RWPE1 (cell line): ENCODE measurements at regions not wholly inside any gene's neighbourhood (a gene's known extent, or its start where the extent isn't known, plus 50 kb on each side); places are given as distances from the start of the nearest gene placed in this dataset.
"Not testable (repeated sequence)": the region's sequence is repeated elsewhere in the genome, so short reads cannot be mapped to it uniquely, and the experiment has no call there.

Source experiments
- CTCF ChIA-PET: fragments of 350-600 bp; sonication (Branson Sonifier 250); formaldehyde crosslinking; extraction: SDS; loops from one replicate; lab custom pipeline; 2021; lab: Yijun Ruan, JAX
- POLR2A ChIA-PET: fragments of 400-600 bp; formaldehyde crosslinking; extraction: SDS; loops from one replicate; lab custom pipeline; 2020; ENCODE audit warnings: antibody characterized with exemption; ENCODE audit not compliant: low non-redundant PET; lab: Yijun Ruan, JAX
- DNase-seq: peaks from one replicate; pipeline ENCODE4 v3.0.0; 2012; ENCODE audit warnings: low spot score
- H3K27ac ChIP-seq: fragments of 450-650 bp; 2 replicates; pipeline ENCODE4 v1.5.1; 2017
- TF ChIP-seq, protein P1 (sequence below): fragments of 450-650 bp; conservative IDR thresholded peaks from 2 replicates; pipeline ENCODE4 v1.5.1; 2017; ENCODE audit warnings: low read depth, mild to moderate bottlenecking

DNA sequence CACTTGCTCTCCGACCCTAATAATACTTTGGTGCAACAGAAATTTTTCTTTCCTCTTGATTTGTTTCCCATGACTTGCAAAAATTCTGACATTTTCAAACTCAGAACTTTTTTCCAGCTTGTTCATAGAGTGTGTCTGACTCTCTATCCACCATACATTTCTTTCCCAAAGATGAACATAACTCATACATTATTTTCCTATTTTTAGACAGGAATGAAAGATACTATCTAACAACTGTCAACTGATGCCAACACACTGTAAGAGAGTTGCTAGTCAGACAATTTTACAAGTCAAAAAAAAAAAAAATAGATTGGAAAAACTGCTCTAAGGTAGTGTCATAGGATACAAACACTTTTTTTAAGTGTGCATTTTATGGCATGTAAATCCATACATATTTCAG lies 1001.0 kb upstream of the WWC1 start:
- TF ChIP-seq, protein P1, sequence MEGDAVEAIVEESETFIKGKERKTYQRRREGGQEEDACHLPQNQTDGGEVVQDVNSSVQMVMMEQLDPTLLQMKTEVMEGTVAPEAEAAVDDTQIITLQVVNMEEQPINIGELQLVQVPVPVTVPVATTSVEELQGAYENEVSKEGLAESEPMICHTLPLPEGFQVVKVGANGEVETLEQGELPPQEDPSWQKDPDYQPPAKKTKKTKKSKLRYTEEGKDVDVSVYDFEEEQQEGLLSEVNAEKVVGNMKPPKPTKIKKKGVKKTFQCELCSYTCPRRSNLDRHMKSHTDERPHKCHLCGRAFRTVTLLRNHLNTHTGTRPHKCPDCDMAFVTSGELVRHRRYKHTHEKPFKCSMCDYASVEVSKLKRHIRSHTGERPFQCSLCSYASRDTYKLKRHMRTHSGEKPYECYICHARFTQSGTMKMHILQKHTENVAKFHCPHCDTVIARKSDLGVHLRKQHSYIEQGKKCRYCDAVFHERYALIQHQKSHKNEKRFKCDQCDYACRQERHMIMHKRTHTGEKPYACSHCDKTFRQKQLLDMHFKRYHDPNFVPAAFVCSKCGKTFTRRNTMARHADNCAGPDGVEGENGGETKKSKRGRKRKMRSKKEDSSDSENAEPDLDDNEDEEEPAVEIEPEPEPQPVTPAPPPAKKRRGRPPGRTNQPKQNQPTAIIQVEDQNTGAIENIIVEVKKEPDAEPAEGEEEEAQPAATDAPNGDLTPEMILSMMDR = no peak

DNA sequence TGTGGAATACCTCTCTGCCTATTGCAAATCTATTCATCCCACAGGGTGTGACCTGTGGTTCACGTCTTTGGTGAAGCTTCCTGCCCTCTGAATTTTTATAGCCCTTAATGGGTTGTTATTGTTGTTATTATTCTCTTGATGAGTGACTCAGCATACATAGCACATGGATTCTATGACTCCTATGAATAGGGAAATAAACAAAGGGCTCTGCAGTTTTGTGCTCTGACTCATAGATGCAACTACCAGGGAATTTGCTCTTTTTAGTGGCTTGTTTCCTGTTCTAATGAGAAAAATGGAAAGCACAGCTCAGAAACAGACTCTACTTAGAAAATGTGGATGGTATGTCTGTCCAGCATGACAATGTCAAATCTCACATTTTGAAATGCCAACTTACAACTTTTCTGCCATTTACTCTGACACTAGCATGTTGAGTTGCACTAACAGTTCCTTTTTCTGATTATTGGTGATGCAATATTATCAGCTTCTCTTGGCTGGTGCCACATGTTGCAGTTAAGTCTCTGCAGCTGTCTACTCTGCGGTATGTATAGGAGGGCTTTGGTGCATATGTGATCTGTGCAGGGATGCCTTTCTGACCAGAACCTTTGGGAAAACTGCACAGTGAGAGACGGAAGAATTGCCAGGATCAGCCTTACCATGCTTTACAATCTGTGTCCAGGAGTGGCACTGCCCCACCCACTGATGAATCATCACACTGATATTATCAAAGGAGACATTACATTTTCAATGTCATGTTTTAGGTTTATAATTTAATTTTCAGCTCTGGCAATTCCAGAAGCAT lies 996.4 kb upstream of the WWC1 start:
- TF ChIP-seq, protein P1 = no peak
- CTCF ChIA-PET = interaction anchor here (0.6 to 0.7 kb wide), 2 partner anchors 34 to 488 kb away, joined by 3 read pairs; no protein-coding TSS in a partner anchor
- POLR2A ChIA-PET = no interaction called here
- H3K27ac ChIP-seq = peak overlapping the region; percentile 58; the same call in 1 of the 2 replicates
- DNase-seq = peak; percentile 95

More for the DNA sequence above, 1001.0 kb upstream of the WWC1 start:
- POLR2A ChIA-PET = no interaction called here
- H3K27ac ChIP-seq = no peak overlapping the region
- DNase-seq = no peak
- CTCF ChIA-PET = no interaction called here

GRCh38 chr5:167295681-167296005 lies 995.8 kb upstream of the WWC1 start:
- no peak overlapping the region; the same call in 1 of the 2 replicates for H3K27ac ChIP-seq
- ChIA-PET CTCF (interaction anchor here (0.5 kb wide), 1 partner anchor 165 kb away, joined by 7 read pairs; no protein-coding TSS in a partner anchor), POLR2A (no interaction called here)
- TF ChIP-seq, protein P1 = no peak
- DNase-seq = peak; percentile 44

DNA sequence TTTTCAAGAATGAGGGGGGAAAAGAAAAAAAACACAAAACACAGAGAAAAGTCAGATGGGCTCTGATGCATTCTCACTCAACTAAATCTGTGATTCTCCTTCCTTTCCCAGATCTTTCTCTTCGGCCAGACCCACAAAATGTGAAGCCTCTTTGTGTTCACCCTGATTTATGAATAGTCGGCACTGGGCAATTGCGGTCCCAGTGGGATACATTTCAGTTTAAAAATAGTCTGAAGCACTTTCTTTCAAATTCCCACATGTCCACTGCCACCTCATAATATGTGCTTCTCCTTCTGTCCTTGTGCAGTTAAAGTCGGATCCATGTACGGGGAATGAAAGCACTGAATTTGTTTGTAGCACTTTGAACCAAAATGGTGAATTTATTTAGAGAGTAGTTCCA lies 995.4 kb upstream of the WWC1 start:
- ChIA-PET POLR2A (no interaction called here), CTCF (interaction anchor here (0.5 kb wide), 1 partner anchor 164 kb away, joined by 7 read pairs; no protein-coding TSS in a partner anchor)
- DNase-seq = no peak
- no peak overlapping the region for H3K27ac ChIP-seq
- TF ChIP-seq, protein P1 = no peak

DNA sequence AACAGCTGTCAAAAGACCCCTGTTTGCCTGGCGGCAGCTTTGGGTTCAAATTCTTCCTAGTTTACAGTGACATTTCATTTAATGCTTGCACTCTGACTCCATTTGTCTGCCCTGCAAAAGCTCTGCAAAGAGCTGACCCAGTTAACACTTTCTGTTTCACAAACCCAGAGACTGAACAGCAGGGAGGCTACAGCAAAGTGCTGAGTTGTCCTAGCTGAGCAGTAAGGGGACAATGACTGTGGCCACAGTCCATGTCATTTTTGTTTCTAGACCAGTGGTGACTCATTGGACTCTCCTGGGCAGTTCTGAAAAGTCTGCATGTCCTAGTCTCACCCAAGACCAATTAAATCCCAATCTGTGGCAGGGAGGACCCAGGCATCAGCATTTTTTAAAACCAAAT lies 994.8 kb upstream of the WWC1 start:
- CTCF ChIA-PET = interaction anchor here (0.6 kb wide), 1 partner anchor 148 kb away, joined by 4 read pairs; no protein-coding TSS in a partner anchor
- TF ChIP-seq, protein P1 = no peak
- no peak overlapping the region for H3K27ac ChIP-seq
- DNase-seq = no peak
- POLR2A ChIA-PET = no interaction called here

GRCh38 chr5:167299861-167300260 lies 991.6 kb upstream of the WWC1 start:
- H3K27ac ChIP-seq = not testable (repeated sequence)
- CTCF ChIA-PET = interaction anchor here (0.6 kb wide), 1 partner anchor 80 kb away, joined by 4 read pairs; no protein-coding TSS in a partner anchor

GRCh38 chr5:167303582-167303981 lies 987.9 kb upstream of the WWC1 start:
- no peak for DNase-seq
- ChIA-PET POLR2A (no interaction called here), CTCF (interaction anchor here (0.6 kb wide), 1 partner anchor 1640 kb away, joined by 5 read pairs; no protein-coding TSS in a partner anchor)
- TF ChIP-seq, protein P1 = no peak
- no peak overlapping the region for H3K27ac ChIP-seq

More at GRCh38 chr5:167299861-167300260, 991.6 kb upstream of the WWC1 start:
- POLR2A ChIA-PET, DNase-seq: not testable (repeated sequence)
